GM13976 (cell line): ENCODE measurements at regions not wholly inside any gene's neighbourhood (a gene's known extent, or its start where the extent isn't known, plus 50 kb on each side); places are given as distances from the start of the nearest gene placed in this dataset.
"Not testable (repeated sequence)": the region's sequence is repeated elsewhere in the genome, so short reads cannot be mapped to it uniquely, and the experiment has no call there.

Experiments used
- DNase-seq: peaks from one replicate; pipeline ENCODE4 v3.0.0; 2012; ENCODE audit warnings: low spot score
- in situ Hi-C: fragments of 300-500 bp; cut with MboI; formaldehyde crosslinking; loops from one replicate; pipeline ENCODE4 v1.12.0; 2022; ENCODE audit warnings: low sequenced_read_pairs, mixed read lengths, inconsistent platforms; ENCODE audit not compliant: unreplicated experiment
- TF ChIP-seq, protein P1 (sequence below): IDR thresholded peaks from 2 replicates; pipeline ENCODE4 v1.5.1; 2012; ENCODE audit warnings: borderline replicate concordance, mild to moderate bottlenecking; ENCODE audit not compliant: insufficient read depth; ENCODE audit errors: extremely low read depth, missing control alignments, control extremely low read depth

DNA sequence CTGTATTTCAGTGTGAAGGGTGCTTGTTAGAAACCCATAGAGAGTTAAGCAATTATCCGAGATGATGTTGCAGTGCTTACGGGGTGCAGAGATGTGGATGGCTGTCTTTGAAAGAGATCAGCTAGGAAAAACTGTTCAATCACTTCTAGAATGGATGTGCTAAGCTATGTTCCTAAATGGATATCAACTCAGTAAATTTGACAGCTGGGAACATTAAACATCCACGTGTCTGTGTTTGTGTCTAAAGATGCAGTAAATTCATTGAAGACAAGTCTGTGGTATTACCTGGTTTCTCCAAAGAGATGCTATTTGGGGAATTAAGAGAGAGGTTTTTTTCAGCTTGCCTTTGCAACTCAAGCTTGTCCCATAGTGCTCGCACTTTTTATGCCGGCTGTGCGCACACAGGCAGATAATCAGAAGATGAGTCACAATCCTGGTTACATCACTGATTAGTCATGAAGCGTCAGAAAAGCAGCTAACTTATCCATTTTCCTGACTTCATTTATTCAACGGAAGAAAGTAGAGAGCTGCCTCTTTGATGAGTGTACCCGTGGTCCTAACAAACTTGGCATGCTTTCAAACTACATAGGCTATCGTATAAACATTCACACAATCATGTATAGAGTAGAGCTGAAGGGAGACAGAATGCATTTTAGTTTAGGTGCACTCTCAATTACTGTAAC is 691.7 kb upstream of the SLC35B3 start:
- TF ChIP-seq, protein P1, sequence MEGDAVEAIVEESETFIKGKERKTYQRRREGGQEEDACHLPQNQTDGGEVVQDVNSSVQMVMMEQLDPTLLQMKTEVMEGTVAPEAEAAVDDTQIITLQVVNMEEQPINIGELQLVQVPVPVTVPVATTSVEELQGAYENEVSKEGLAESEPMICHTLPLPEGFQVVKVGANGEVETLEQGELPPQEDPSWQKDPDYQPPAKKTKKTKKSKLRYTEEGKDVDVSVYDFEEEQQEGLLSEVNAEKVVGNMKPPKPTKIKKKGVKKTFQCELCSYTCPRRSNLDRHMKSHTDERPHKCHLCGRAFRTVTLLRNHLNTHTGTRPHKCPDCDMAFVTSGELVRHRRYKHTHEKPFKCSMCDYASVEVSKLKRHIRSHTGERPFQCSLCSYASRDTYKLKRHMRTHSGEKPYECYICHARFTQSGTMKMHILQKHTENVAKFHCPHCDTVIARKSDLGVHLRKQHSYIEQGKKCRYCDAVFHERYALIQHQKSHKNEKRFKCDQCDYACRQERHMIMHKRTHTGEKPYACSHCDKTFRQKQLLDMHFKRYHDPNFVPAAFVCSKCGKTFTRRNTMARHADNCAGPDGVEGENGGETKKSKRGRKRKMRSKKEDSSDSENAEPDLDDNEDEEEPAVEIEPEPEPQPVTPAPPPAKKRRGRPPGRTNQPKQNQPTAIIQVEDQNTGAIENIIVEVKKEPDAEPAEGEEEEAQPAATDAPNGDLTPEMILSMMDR = no peak
- no peak for DNase-seq
- in situ Hi-C loops = no loop called here

DNA sequence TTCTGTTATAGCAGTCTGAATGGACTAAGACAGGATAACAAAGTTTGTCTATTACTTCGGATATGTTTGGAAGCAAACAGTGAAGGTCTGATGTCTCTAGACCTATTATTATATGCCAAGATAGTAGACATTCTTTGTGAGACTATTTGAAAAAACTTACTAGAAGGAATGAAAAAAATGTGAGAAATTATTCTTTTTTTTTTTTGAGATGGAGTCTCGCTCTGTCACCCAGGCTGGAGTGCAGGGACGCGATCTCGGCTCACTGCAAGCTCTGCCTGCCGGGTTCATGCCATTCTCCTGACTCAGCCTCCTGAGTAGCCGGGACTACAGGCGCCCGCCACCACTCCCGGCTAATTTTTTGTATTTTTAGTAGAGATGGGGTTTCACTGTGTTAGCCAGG is 690.7 kb upstream of the SLC35B3 start:
- in situ Hi-C loops, DNase-seq: not testable (repeated sequence)

DNA sequence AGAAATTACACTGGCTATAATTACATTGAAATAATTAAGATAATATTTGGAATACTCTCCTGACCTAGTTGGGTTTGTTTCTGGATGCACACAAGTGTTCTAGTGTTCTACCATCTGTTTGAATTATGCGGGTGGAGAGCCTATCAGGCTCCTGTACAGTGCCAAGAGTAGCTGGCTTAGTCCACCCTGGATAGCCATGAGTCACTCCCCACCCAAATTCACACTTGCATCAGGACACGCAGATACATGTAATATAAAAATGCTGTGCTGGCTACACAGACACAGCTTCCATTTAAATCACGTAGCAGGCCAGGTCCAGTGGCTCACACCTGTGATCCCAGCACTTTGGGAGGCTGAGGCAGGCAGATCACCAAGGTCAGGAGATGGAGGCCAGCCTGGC is 686.2 kb upstream of the SLC35B3 start:
- TF ChIP-seq, protein P1 = no peak
- DNase-seq = no peak
- in situ Hi-C loops = no loop called here

DNA sequence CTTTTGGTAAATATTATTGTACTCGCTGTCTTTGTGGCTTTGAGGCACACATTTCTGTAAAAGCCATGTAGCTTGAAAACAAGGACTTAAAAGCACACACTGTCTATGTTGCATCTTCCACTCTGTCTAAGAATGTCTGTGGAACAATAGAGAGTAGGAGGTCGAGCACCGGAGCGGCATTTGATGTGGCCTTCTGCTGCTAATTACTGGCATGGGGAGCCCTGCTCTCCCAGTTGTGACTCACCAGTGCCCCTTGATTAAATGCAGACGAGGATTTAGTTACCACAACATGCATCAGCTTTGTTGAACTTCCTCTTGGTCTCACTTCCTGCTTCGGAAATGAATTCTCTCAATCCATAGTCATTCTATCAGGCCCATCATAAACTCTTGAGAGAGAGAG is 680.7 kb upstream of the SLC35B3 start:
- TF ChIP-seq, protein P1 = no peak
- in situ Hi-C loops = no loop called here
- DNase-seq = no peak

DNA sequence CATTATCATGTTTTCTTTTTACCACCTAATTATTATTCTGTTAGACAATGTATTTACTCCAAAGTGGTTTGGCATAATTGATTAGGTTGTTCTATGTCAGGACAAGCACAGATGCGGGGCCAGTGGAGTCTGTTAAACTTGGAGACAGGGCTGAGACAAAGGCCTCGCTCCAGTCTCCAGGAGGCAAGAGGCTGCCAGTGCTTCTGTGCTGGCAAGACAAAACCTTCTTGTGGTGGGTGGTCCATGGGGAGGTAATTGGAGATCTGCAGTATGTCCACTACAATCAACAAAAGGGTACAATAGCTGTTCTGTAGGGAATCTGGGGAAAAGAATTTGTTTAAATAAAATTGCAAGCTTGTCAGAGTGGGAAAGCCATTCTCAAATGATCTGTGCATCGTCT is 677.2 kb upstream of the SLC35B3 start:
- in situ Hi-C loops = no loop called here
- TF ChIP-seq, protein P1 = no peak
- DNase-seq = no peak

DNA sequence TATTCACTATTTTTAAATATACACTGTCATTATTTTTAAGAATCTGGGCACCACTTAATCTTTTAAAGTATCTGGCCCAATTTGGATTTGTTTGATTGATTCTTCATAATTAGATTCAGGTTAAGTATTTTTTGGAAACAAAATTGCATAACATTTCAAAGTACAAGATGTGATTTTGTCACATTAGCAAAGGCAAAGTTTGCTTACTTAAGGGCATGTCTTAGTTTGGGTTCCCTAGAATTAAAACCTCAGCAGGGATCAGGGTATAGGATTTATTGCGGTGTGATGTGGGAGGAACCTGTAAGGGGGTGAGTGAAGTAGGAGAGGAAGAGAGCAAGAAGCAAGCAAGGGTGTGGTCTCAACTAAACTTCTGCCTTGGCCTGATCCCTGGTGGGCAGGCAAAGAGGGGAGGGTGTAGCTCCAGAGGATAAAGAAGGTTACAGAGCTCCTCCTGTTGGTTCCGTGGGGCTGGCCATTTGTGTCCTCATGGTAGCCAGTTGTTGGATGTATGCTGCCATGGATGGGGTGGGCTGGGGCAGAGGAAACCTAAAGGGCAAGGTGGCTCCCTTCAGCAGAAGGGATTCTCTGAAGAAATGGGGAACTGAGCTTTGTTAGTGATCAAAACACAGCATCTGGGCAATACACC is 668.7 kb upstream of the SLC35B3 start:
- DNase-seq = no peak
- in situ Hi-C loops = no loop called here
- TF ChIP-seq, protein P1 = no peak

DNA sequence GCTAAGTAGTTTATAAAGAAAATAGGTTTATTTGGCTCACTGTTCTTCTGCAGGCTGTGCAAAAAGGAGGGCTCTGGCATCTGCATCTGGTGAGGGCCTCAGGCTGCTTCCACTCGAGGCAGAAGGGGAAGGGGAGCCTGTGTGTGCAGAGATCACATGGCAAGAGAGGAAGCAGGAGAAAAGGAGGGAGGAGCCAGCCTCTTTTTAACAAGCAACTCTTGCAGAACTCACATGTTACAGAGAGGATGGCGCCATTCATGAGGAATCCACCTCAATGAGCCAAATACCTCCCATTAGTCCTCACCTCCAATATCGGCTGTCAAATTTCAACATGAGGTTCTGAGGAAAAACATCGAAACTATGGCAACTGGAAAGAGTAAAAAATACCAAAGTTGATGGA is 666.6 kb upstream of the SLC35B3 start:
- DNase-seq = no peak
- in situ Hi-C loops = no loop called here
- TF ChIP-seq, protein P1 = no peak
